ENCODE measurements at regions not wholly inside any gene's neighbourhood (a gene's known extent, or its start where the extent isn't known, plus 50 kb on each side); places are given as distances from the start of the nearest gene placed in this dataset.

DNA sequence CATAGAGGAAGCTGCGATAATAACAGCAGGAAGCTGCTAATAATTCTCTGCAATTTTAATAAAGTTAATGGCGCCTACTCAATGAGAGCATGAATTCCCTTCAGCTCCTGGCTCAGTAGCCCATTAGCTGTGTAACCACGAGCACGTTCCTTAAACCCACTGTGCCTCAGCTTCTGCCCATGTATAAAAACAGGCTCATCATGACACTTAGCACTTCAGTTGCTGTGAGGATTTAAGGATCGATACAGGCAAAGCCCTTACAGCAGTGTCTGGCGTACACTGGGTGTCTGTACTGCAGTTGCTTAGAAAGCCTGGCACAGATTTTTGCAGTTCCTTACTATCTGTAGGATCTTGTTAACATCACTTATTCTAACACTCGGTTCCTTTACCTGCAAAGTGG lies 673.4 kb upstream of the ARGLU1 start:
- TF ChIP-seq, protein P1, sequence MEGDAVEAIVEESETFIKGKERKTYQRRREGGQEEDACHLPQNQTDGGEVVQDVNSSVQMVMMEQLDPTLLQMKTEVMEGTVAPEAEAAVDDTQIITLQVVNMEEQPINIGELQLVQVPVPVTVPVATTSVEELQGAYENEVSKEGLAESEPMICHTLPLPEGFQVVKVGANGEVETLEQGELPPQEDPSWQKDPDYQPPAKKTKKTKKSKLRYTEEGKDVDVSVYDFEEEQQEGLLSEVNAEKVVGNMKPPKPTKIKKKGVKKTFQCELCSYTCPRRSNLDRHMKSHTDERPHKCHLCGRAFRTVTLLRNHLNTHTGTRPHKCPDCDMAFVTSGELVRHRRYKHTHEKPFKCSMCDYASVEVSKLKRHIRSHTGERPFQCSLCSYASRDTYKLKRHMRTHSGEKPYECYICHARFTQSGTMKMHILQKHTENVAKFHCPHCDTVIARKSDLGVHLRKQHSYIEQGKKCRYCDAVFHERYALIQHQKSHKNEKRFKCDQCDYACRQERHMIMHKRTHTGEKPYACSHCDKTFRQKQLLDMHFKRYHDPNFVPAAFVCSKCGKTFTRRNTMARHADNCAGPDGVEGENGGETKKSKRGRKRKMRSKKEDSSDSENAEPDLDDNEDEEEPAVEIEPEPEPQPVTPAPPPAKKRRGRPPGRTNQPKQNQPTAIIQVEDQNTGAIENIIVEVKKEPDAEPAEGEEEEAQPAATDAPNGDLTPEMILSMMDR (IDR thresholded peaks at IDR 0.05; ENCODE audit: low read depth, low read length, missing control alignments): no peak
- no peak overlapping the region for H3K4me3 ChIP-seq (replicated peaks; ENCODE audit: low read depth, low read length)
- DNase-seq (ENCODE audit: extremely low read depth, low read depth): no peak

DNA sequence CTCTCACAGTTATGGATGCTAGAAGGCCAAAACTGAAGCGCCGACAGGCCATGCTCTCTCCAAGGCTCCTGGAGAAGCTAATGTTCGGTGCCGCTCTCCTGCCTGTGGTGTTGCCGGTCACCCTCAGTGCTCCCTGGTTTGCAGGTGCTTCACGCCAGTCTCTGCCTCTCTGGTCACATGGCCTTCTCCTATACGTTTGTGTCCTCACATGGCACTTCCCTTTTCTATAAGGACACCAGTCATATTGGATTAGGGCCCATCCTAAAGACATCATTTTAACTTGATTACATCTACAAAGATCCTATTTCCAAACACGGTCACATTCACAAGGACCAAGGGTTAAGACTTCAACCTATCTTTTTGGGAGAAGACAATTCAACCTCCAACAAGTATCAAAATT lies 671.3 kb upstream of the ARGLU1 start:
- no peak for DNase-seq (ENCODE audit: extremely low read depth, low read depth)
- TF ChIP-seq, protein P1 (IDR thresholded peaks at IDR 0.05; ENCODE audit: low read depth, low read length, missing control alignments): no peak
- no peak overlapping the region for H3K4me3 ChIP-seq (replicated peaks; ENCODE audit: low read depth, low read length)

DNA sequence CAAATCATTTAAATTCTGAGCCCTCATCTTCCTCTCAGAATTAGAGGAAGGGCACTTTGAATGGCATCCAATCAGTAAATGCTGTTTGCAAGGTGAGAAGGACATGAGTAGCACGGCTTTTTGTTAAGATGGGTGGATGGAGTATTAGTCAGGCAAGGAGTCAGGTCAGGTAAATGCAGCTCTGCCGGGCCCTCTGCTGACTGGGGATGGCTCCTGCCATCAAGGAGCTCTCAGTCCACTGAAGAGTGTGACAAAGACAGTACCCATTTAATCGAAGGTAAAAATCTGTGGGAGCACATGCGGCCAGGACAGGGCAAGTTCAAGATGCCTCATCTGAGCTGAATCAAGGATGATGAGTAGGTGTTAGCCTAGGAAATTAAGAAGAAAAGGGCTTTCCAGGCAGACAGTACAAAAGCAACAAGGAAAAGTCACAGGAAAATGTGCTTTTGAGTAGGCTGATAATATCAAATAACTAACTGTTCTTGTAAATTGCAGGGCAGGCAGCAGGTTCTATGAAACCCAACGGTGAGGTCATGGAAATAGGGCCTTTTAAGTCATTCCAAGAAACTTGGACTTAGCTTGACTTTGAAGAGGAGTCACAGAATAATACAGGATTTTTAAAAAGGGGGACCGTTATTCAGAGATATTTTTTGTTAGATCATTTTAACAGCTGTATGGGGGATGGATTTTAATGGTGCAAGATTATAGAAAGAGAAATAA lies 670.5 kb upstream of the ARGLU1 start:
- no peak overlapping the region for H3K4me3 ChIP-seq (replicated peaks; ENCODE audit: low read depth, low read length)
- DNase-seq (ENCODE audit: extremely low read depth, low read depth): no peak
- TF ChIP-seq, protein P1 (IDR thresholded peaks at IDR 0.05; ENCODE audit: low read depth, low read length, missing control alignments): no peak

DNA sequence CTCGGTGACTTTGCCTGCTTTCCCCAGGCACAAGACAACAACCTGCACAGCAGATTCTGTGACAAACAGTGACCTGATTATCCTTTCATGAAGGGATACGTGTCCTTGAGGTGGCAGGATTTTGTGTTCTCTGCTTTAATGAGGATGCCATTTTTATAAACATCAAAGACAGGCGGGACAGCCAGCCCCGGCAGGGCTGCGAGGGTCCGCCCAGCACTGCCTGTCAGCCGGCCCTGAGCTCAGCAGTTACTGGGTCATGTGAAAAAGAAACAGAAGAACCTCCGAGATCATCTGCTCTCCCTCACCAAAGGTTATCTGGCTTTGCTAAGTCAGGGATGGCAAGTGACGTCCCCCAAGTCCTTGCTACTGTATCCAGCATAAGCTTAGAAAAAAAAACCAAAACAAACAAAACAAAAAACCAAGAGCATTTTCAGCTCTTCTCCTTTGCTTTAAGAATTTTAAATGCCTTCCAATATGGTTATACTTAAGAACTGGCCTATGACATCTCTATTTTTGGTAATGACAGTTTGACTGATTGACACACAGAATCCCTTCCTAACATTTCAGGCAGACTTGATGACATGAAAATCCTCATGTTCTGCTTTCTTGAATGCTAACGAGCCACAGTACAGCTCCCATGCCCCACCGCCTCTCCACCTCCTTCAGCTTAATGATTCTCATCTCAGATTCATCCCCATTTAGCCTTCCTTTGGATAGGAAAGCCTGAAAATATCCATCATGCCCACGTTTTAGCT lies 666.6 kb upstream of the ARGLU1 start:
- H3K4me3 ChIP-seq (replicated peaks; ENCODE audit: low read depth, low read length): no peak overlapping the region
- TF ChIP-seq, protein P1 (IDR thresholded peaks at IDR 0.05; ENCODE audit: low read depth, low read length, missing control alignments): no peak
- no peak for DNase-seq (ENCODE audit: extremely low read depth, low read depth)

DNA sequence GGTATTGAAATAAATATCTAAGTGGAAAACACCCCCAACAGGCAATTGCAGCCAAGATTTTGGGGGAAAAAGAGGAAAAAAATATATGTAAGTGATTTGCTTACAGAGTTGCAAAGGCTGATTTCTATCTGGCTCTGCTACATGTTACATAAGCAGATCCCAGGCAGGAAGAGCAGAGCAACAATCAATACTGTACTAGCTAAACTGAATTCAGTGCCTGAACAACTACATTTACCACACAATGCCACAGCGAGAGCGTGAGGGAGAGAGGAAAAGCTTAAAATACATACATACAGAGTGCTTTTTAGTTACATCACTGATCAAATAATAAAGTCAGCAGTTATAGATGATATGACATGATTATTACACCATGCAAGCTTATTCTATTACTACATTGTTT lies 665.6 kb upstream of the ARGLU1 start:
- TF ChIP-seq, protein P1 (IDR thresholded peaks at IDR 0.05; ENCODE audit: low read depth, low read length, missing control alignments): no peak
- no peak overlapping the region for H3K4me3 ChIP-seq (replicated peaks; ENCODE audit: low read depth, low read length)
- no peak for DNase-seq (ENCODE audit: extremely low read depth, low read depth)

DNA sequence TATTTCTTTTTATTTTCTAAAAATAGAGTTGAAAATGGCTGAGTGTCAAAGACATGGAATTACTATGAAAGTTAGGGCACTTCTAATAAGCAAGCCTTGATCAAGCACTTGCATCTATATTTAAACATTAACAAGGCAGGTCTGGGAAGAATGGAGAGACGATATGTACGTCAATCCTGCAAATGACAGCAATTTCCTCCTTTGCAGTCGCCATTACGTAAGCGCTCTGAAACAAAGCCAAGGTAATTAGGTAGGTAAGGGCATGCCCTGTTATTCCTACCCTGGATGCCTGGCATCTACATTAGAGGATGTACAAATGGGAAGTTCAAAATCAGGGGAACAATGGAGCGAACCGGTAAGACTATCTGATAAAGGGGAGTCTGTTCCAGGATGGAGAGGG lies 664.0 kb upstream of the ARGLU1 start:
- TF ChIP-seq, protein P1 (IDR thresholded peaks at IDR 0.05; ENCODE audit: low read depth, low read length, missing control alignments): no peak
- no peak for DNase-seq (ENCODE audit: extremely low read depth, low read depth)
- H3K4me3 ChIP-seq (replicated peaks; ENCODE audit: low read depth, low read length): no peak overlapping the region
